Adrenal gland (tissue), 9 donors: ENCODE measurements at regions not wholly inside any gene's neighbourhood (a gene's known extent, or its start where the extent isn't known, plus 50 kb on each side); places are given as distances from the start of the nearest gene placed in this dataset.

Experiments used
- DNase-seq, 7 donors: peaks; one replicate each; pipeline ENCODE4 v3.0.0-alpha.2; 2019 to 2020
- H3K27ac ChIP-seq, 5 donors: fragments of 200-600 bp; sonication (generic) in 4 of 5; 1 replicate in 3 of 5; 2 replicates in 2 of 5; pipeline versions ENCODE4 v1.5.1 to v1.8.0; 2016 to 2020; ENCODE audit warnings: mild to moderate bottlenecking in 1 of 5
- H3K27me3 ChIP-seq: fragments of 200-600 bp; 2 replicates; pipeline ENCODE4 v1.8.0; 2021
- H3K36me3 ChIP-seq, 2 donors: fragments of 200-600 bp; replicated peaks in 1 of 2; 1 replicate in 1 of 2; 2 replicates in 1 of 2; pipeline versions ENCODE4 v1.5.1 to v1.8.0; 2018 to 2022
- H3K4me1 ChIP-seq, 2 donors: fragments of 200-600 bp; replicated peaks in 1 of 2; 1 replicate in 1 of 2; 2 replicates in 1 of 2; pipeline versions ENCODE4 v1.5.1 to v1.8.0; 2018 to 2021
- H3K4me3 ChIP-seq, 4 donors: fragments of 200-600 bp; sonication (generic) in 3 of 4; one replicate each; pipeline ENCODE4 v1.5.1; 2016 to 2018
- H3K9me3 ChIP-seq, 3 donors: fragments of 200-600 bp; sonication (generic) in 1 of 3; replicated peaks in 1 of 3; 1 replicate in 2 of 3; 2 replicates in 1 of 3; pipeline versions ENCODE4 v1.5.1 to v1.8.0; 2016 to 2021
- POLR2A ChIP-seq, 2 donors: fragments of 450-650 bp; IDR thresholded peaks; one replicate each; pipeline ENCODE4 v1.6.1; 2017; ENCODE audit warnings: antibody characterized with exemption in 2 of 2, mild to moderate bottlenecking in 2 of 2, moderate library complexity in 1 of 2
- WGBS, 4 donors: extraction: QIAGEN DNeasy Blood & Tissue Kit in 2 of 4; methylation state at CpG; one replicate each; pipeline versions ENCODE4 v1.1.5 to v1.1.7; 2013 to 2017; 5-methylcytosine and 5-hydroxymethylcytosine counted together
- intact Hi-C, 2 donors: fragments of 100-400 bp; cut with DNase I; formaldehyde crosslinking; loops; one replicate each; pipeline versions ENCODE4 v1.14.1 to v1.15.0; 2022 to 2023
- TF ChIP-seq, protein P1 (sequence below), 6 experiments: fragments of 450-650 bp in 4 of 6; fragments of 200-600 bp in 2 of 6; sonication (generic) in 1 of 6; IDR thresholded peaks; 1 replicate in 5 of 6; 2 replicates in 1 of 6; pipeline versions ENCODE4 v1.5.1 to v1.8.0; 2016 to 2021; ENCODE audit warnings: antibody characterized with exemption in 6 of 6, mild to moderate bottlenecking in 2 of 6, moderate library complexity in 1 of 6
- donor health status: healthy with polysubstance abuse.
- donor health status: Bipolar disorder and iron deficiency.
- donor health status: DM: yes; HTN: yes; CAD: no.
- donor health status: DM: no; HTN: no; CAD: no.
- donor health status: DM: no; HTN: no; CAD: no.

GRCh38 chr11:95544095-95544856 is 245.3 kb downstream of the FAM76B start:
- Histone ChIP-seq H3K36me3 (no peaks in the 10 kb centered on the region), H3K4me1 (no peaks in the 10 kb centered on the region), H3K27ac (no peak overlapping the region), H3K9me3 (no peaks in the 10 kb centered on the region), H3K4me3 (no peak overlapping the region), H3K27me3 (no peaks in the 10 kb centered on the region)
- intact Hi-C loops, result no loop called here
- no peak for DNase-seq
- WGBS, 4 donors, result 79 to 100% (median 93%) methylated on average over 2 to 3 of the region's 3 CpGs
- TF ChIP-seq POLR2A (IDR thresholded peaks at IDR 0.05), result no peak
- TF ChIP-seq, protein P1, sequence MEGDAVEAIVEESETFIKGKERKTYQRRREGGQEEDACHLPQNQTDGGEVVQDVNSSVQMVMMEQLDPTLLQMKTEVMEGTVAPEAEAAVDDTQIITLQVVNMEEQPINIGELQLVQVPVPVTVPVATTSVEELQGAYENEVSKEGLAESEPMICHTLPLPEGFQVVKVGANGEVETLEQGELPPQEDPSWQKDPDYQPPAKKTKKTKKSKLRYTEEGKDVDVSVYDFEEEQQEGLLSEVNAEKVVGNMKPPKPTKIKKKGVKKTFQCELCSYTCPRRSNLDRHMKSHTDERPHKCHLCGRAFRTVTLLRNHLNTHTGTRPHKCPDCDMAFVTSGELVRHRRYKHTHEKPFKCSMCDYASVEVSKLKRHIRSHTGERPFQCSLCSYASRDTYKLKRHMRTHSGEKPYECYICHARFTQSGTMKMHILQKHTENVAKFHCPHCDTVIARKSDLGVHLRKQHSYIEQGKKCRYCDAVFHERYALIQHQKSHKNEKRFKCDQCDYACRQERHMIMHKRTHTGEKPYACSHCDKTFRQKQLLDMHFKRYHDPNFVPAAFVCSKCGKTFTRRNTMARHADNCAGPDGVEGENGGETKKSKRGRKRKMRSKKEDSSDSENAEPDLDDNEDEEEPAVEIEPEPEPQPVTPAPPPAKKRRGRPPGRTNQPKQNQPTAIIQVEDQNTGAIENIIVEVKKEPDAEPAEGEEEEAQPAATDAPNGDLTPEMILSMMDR (IDR thresholded peaks at IDR 0.05), result no peak

GRCh38 chr11:95542868-95543551 is 246.6 kb downstream of the FAM76B start:
- H3K27ac ChIP-seq, result no peak overlapping the region
- H3K9me3 ChIP-seq, result no peaks in the 10 kb centered on the region
- no peaks in the 10 kb centered on the region for H3K4me1 ChIP-seq
- TF ChIP-seq, protein P1 (IDR thresholded peaks at IDR 0.05), result no peak
- no peak for TF ChIP-seq POLR2A (IDR thresholded peaks at IDR 0.05)
- no peaks in the 10 kb centered on the region for H3K27me3 ChIP-seq
- no peak overlapping the region for H3K4me3 ChIP-seq
- WGBS, 4 donors, result 95 to 100% (median 99%) methylated on average over 1 to 2 of the region's 2 CpGs
- intact Hi-C loops, result no loop called here
- DNase-seq, result no peak
- H3K36me3 ChIP-seq, result no peaks in the 10 kb centered on the region

GRCh38 chr11:95541715-95542114 is 247.9 kb downstream of the FAM76B start:
- intact Hi-C loops, result no loop called here
- no peaks in the 10 kb centered on the region for H3K4me1 ChIP-seq

GRCh38 chr11:95536047-95536690 is 253.4 kb downstream of the FAM76B start:
- intact Hi-C loops, result no loop called here

More at GRCh38 chr11:95541715-95542114, 247.9 kb downstream of the FAM76B start:
- Histone ChIP-seq H3K9me3 (no peaks in the 10 kb centered on the region), H3K27me3 (no peaks in the 10 kb centered on the region), H3K4me3 (no peak overlapping the region), H3K27ac (no peak overlapping the region), H3K36me3 (no peaks in the 10 kb centered on the region)
- TF ChIP-seq, protein P1 (IDR thresholded peaks at IDR 0.05), result no peak
- TF ChIP-seq POLR2A (IDR thresholded peaks at IDR 0.05), result no peak
- no peak for DNase-seq
- WGBS, 4 donors, result 73 to 93% (median 85%) methylated on average over 4 of the region's 4 CpGs

More at GRCh38 chr11:95536047-95536690, 253.4 kb downstream of the FAM76B start:
- TF ChIP-seq, protein P1 (IDR thresholded peaks at IDR 0.05), result no peak
- TF ChIP-seq POLR2A (IDR thresholded peaks at IDR 0.05), result no peak
- H3K4me1 ChIP-seq, result no peaks in the 10 kb centered on the region
- no peak overlapping the region for H3K4me3 ChIP-seq
- H3K27me3 ChIP-seq, result no peaks in the 10 kb centered on the region
- no peak for DNase-seq
- H3K9me3 ChIP-seq, result no peaks in the 10 kb centered on the region
- peak overlapping the region in 1 of 5 donors; percentile 4 for H3K27ac ChIP-seq
- no peaks in the 10 kb centered on the region for H3K36me3 ChIP-seq
- 77 to 84% (median 79%) methylated on average over 3 of the region's 3 CpGs for WGBS, 4 donors
